Type B pancreatic cell (in vitro differentiated cells): ENCODE measurements at regions not wholly inside any gene's neighbourhood (a gene's known extent, or its start where the extent isn't known, plus 50 kb on each side); places are given as distances from the start of the nearest gene placed in this dataset.

ENCODE experiments used
- DNase-seq: peaks from one replicate; pipeline ENCODE4 v3.0.0; 2021; ENCODE audit warnings: mixed read lengths; ENCODE audit not compliant: unreplicated experiment; ENCODE audit errors: extremely low spot score
- H3K27ac Mint-ChIP-seq: 2 replicates; pipeline ENCODE4 v1.8.0; 2021; ENCODE audit warnings: mild to moderate bottlenecking, mixed read lengths
- H3K27me3 Mint-ChIP-seq: 2 replicates; pipeline ENCODE4 v1.8.0; 2021; ENCODE audit warnings: mixed read lengths
- H3K36me3 Mint-ChIP-seq: 2 replicates; pipeline ENCODE4 v1.8.0; 2021; ENCODE audit warnings: mixed read lengths
- H3K4me1 Mint-ChIP-seq: one replicate; pipeline ENCODE4 v1.8.0; 2021; ENCODE audit warnings: mixed read lengths; ENCODE audit not compliant: unreplicated experiment
- H3K4me3 Mint-ChIP-seq: 2 replicates; pipeline ENCODE4 v1.8.0; 2021; ENCODE audit warnings: mild to moderate bottlenecking, mixed read lengths
- H3K9me3 Mint-ChIP-seq: 2 replicates; pipeline ENCODE4 v1.8.0; 2021; ENCODE audit warnings: mixed read lengths
- CTCF ChIP-seq: fragments of 200-600 bp; sonication (generic); conservative IDR thresholded peaks from 2 replicates; pipeline ENCODE4 v1.5.0; 2021; ENCODE audit warnings: antibody characterized with exemption, mild to moderate bottlenecking

- no peak for DNase-seq
- Mint-ChIP-seq H3K4me3 (no peak overlapping the region), H3K27me3 (no peaks in the 10 kb centered on the region), H3K27ac (no peak overlapping the region), H3K9me3 (no peaks in the 10 kb centered on the region), H3K4me1 (no peaks in the 10 kb centered on the region), H3K36me3 (no peaks in the 10 kb centered on the region)
- no peak for TF ChIP-seq CTCF
Measured at GRCh38 chr21:27094184-27094948, 127.5 kb upstream of the ADAMTS5 start.

GRCh38 chr21:27086630-27087029 lies 119.7 kb upstream of the ADAMTS5 start:
- DNase-seq: no peak
- no peaks in the 10 kb centered on the region for H3K9me3 Mint-ChIP-seq
- H3K4me1 Mint-ChIP-seq: no peaks in the 10 kb centered on the region
- no peaks in the 10 kb centered on the region for H3K36me3 Mint-ChIP-seq
- H3K4me3 Mint-ChIP-seq: no peak overlapping the region
- H3K27ac Mint-ChIP-seq: no peak overlapping the region
- no peaks in the 10 kb centered on the region for H3K27me3 Mint-ChIP-seq
- TF ChIP-seq CTCF: no peak

- Mint-ChIP-seq H3K27ac (no peak overlapping the region), H3K36me3 (no peaks in the 10 kb centered on the region), H3K27me3 (no peaks in the 10 kb centered on the region), H3K4me3 (no peak overlapping the region), H3K9me3 (no peaks in the 10 kb centered on the region), H3K4me1 (no peaks in the 10 kb centered on the region)
- TF ChIP-seq CTCF: no peak
- no peak for DNase-seq
Measured at GRCh38 chr21:27086186-27086585, 119.3 kb upstream of the ADAMTS5 start.

- no peak for DNase-seq
- H3K9me3 Mint-ChIP-seq: no peaks in the 10 kb centered on the region
- TF ChIP-seq CTCF: no peak
- no peaks in the 10 kb centered on the region for H3K36me3 Mint-ChIP-seq
- no peak overlapping the region for H3K4me3 Mint-ChIP-seq
- H3K27ac Mint-ChIP-seq: no peak overlapping the region
- H3K4me1 Mint-ChIP-seq: no peaks in the 10 kb centered on the region
- no peaks in the 10 kb centered on the region for H3K27me3 Mint-ChIP-seq
Measured at GRCh38 chr21:27085387-27085786, 118.5 kb upstream of the ADAMTS5 start.

GRCh38 chr21:27083144-27083543 lies 116.3 kb upstream of the ADAMTS5 start:
- H3K36me3 Mint-ChIP-seq: no peaks in the 10 kb centered on the region
- H3K9me3 Mint-ChIP-seq: no peaks in the 10 kb centered on the region
- DNase-seq: no peak
- no peak overlapping the region for H3K27ac Mint-ChIP-seq
- no peak for TF ChIP-seq CTCF
- peaks cover 5% of the 10 kb centered on the region for H3K4me1 Mint-ChIP-seq
- H3K4me3 Mint-ChIP-seq: no peak overlapping the region
- peaks cover 3% of the 10 kb centered on the region for H3K27me3 Mint-ChIP-seq
